Urinary bladder (tissue), 3 donors: ENCODE measurements at regions not wholly inside any gene's neighbourhood (a gene's known extent, or its start where the extent isn't known, plus 50 kb on each side); places are given as distances from the start of the nearest gene placed in this dataset.
A peak's percentile ranks its signal among the peaks of the same experiment; 100 is the strongest.
"Not testable (repeated sequence)": the region's sequence is repeated elsewhere in the genome, so short reads cannot be mapped to it uniquely, and the experiment has no call there.

ENCODE experiments used
- DNase-seq: peaks from one replicate; pipeline ENCODE4 v3.0.0-alpha.2; 2015; ENCODE audit errors: extremely low spot score
- H3K27ac ChIP-seq: one replicate; pipeline ENCODE4 v1.5.1; 2013; ENCODE audit warnings: low read depth, mild to moderate bottlenecking, moderate library complexity
- H3K36me3 ChIP-seq: one replicate; pipeline ENCODE4 v1.6.1; 2013; ENCODE audit warnings: mild to moderate bottlenecking, moderate library complexity; ENCODE audit not compliant: insufficient read depth
- H3K4me1 ChIP-seq: one replicate; pipeline ENCODE4 v1.6.1; 2013; ENCODE audit warnings: mild to moderate bottlenecking, moderate library complexity; ENCODE audit not compliant: insufficient read depth
- H3K4me3 ChIP-seq: one replicate; pipeline ENCODE4 v1.5.1; 2013; ENCODE audit warnings: low read depth, low read length
- WGBS: extraction: QIAGEN DNeasy Blood & Tissue Kit; methylation state at CpG from one replicate; pipeline ENCODE4 v1.1.7; 2013; 5-methylcytosine and 5-hydroxymethylcytosine counted together
- donor health status: healthy with polysubstance abuse.
- donor health status: healthy.

- H3K27ac ChIP-seq, result no peak overlapping the region
- H3K4me1 ChIP-seq, result no peaks in the 10 kb centered on the region
- H3K4me3 ChIP-seq, result no peak overlapping the region
- 35% methylated on average over 5 of the region's 5 CpGs for WGBS
- H3K36me3 ChIP-seq, result no peaks in the 10 kb centered on the region
- no peak for DNase-seq
Measured at GRCh38 chrX:13188731-13189309, 131.0 kb downstream of the ATXN3L start.

- 97% methylated on average over 3 of the region's 3 CpGs for WGBS
- not testable (repeated sequence) for DNase-seq, H3K27ac ChIP-seq, H3K36me3 ChIP-seq, H3K4me1 ChIP-seq, H3K4me3 ChIP-seq
Measured at GRCh38 chrX:13186643-13187042, 133.2 kb downstream of the ATXN3L start.

GRCh38 chrX:13180807-13181206, 136.4 kb upstream of the FAM9C start:
- DNase-seq, result no peak
- no peaks in the 10 kb centered on the region for H3K36me3 ChIP-seq
- WGBS, result 94% methylated on average over 2 of the region's 2 CpGs
- H3K27ac ChIP-seq, result no peak overlapping the region
- H3K4me1 ChIP-seq, result no peaks in the 10 kb centered on the region
- no peak overlapping the region for H3K4me3 ChIP-seq

- no peak overlapping the region for H3K27ac ChIP-seq
- no peaks in the 10 kb centered on the region for H3K4me1 ChIP-seq
- no peak overlapping the region for H3K4me3 ChIP-seq
- DNase-seq, result no peak
- H3K36me3 ChIP-seq, result no peaks in the 10 kb centered on the region
- 95% methylated on average over 3 of the region's 3 CpGs for WGBS
Measured at GRCh38 chrX:13179586-13179985, 135.2 kb upstream of the FAM9C start.

- whole genome bisulfite sequencing, result 93% methylated on average over 2 of the region's 2 CpGs
- H3K27ac ChIP-seq, result no peak overlapping the region
- H3K36me3 ChIP-seq, result no peaks in the 10 kb centered on the region
- no peak overlapping the region for H3K4me3 ChIP-seq
- H3K4me1 ChIP-seq, result no peaks in the 10 kb centered on the region
- DNase-seq, result no peak
Measured at GRCh38 chrX:13179100-13179499, 134.7 kb upstream of the FAM9C start.

- no peak overlapping the region for H3K4me3 ChIP-seq
- DNase-seq, result no peak
- H3K4me1 ChIP-seq, result no peaks in the 10 kb centered on the region
- H3K27ac ChIP-seq, result no peak overlapping the region
- no peaks in the 10 kb centered on the region for H3K36me3 ChIP-seq
- 90% methylated on average over 6 of the region's 6 CpGs for WGBS
Measured at GRCh38 chrX:13177921-13178566, 133.6 kb upstream of the FAM9C start.

- no peak for DNase-seq
- Histone ChIP-seq H3K36me3 (no peaks in the 10 kb centered on the region), H3K27ac (no peak overlapping the region), H3K4me3 (no peak overlapping the region), H3K4me1 (no peaks in the 10 kb centered on the region)
- whole genome bisulfite sequencing, result 92% methylated on average over 2 of the region's 2 CpGs
Measured at GRCh38 chrX:13175056-13175455, 130.6 kb upstream of the FAM9C start.

GRCh38 chrX:13170966-13171558, 126.6 kb upstream of the FAM9C start:
- no peak for DNase-seq

GRCh38 chrX:13169684-13170083, 125.3 kb upstream of the FAM9C start:
- no peak for DNase-seq
- 100% methylated on average over 2 of the region's 2 CpGs for WGBS
- Histone ChIP-seq H3K4me1 (no peaks in the 10 kb centered on the region), H3K27ac (no peak overlapping the region), H3K36me3 (no peaks in the 10 kb centered on the region), H3K4me3 (no peak overlapping the region)

More at GRCh38 chrX:13170966-13171558, 126.6 kb upstream of the FAM9C start:
- 93% methylated on average over 2 of the region's 2 CpGs for WGBS
- H3K27ac ChIP-seq, result no peak overlapping the region
- no peak overlapping the region for H3K4me3 ChIP-seq
- no peaks in the 10 kb centered on the region for H3K4me1 ChIP-seq
- no peaks in the 10 kb centered on the region for H3K36me3 ChIP-seq

- Histone ChIP-seq H3K36me3 (no peaks in the 10 kb centered on the region), H3K4me3 (no peak overlapping the region), H3K4me1 (no peaks in the 10 kb centered on the region), H3K27ac (no peak overlapping the region)
- no peak for DNase-seq
- WGBS, result 69% methylated on average over 5 of the region's 5 CpGs
Measured at GRCh38 chrX:13168269-13168668, 123.8 kb upstream of the FAM9C start.

GRCh38 chrX:13167481-13168231, 123.2 kb upstream of the FAM9C start:
- Histone ChIP-seq H3K27ac (peak overlapping the region; percentile 45), H3K4me3 (no peak overlapping the region), H3K36me3 (no peaks in the 10 kb centered on the region), H3K4me1 (no peaks in the 10 kb centered on the region)
- WGBS, result 45% methylated on average over 9 of the region's 9 CpGs
- no peak for DNase-seq

- DNase-seq, result no peak
- no peaks in the 10 kb centered on the region for H3K36me3 ChIP-seq
- H3K4me3 ChIP-seq, result no peak overlapping the region
- no peak overlapping the region for H3K27ac ChIP-seq
- peaks cover 1% of the 10 kb centered on the region for H3K4me1 ChIP-seq
- WGBS, result 69% methylated on average over 6 of the region's 6 CpGs
Measured at GRCh38 chrX:13165266-13166189, 121.1 kb upstream of the FAM9C start.

GRCh38 chrX:13164611-13165010, 120.2 kb upstream of the FAM9C start:
- no peak overlapping the region for H3K4me3 ChIP-seq
- DNase-seq, result no peak
- no peak overlapping the region for H3K27ac ChIP-seq
- H3K36me3 ChIP-seq, result no peaks in the 10 kb centered on the region
- H3K4me1 ChIP-seq, result peaks cover 1% of the 10 kb centered on the region
- 63% methylated on average over 7 of the region's 7 CpGs for WGBS
